ENCODE measurements at regions not wholly inside any gene's neighbourhood (a gene's known extent, or its start where the extent isn't known, plus 50 kb on each side); places are given as distances from the start of the nearest gene placed in this dataset.

DNA sequence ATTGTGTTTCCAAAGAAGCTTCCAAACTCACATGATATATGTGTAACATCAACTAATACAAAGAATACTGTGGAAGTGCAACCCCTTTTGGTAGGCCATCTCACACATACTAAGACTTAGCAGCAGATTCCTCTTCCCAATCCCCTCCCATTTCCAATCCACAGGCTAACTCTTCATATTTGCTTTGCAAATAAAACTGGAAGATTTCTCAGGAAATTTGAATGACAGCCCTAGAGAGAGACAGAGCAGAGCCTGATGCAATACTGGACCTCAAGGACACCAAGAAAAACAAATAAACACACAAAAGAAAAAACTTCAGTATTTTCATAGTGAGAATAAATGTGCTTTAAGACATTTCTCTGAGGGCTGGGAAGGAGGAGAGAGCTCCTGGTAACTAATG, 190.2 kb upstream of the BRINP3 start:
- H2AFZ ChIP-seq (ENCODE audit: low read length): no peak overlapping the region
- no peak overlapping the region for H3K27ac ChIP-seq (ENCODE audit: insufficient read depth, low read length)
- TF ChIP-seq EZH2 (IDR thresholded peaks at IDR 0.05; ENCODE audit: low read length, missing control alignments): no peak
- TF ChIP-seq, protein P1, sequence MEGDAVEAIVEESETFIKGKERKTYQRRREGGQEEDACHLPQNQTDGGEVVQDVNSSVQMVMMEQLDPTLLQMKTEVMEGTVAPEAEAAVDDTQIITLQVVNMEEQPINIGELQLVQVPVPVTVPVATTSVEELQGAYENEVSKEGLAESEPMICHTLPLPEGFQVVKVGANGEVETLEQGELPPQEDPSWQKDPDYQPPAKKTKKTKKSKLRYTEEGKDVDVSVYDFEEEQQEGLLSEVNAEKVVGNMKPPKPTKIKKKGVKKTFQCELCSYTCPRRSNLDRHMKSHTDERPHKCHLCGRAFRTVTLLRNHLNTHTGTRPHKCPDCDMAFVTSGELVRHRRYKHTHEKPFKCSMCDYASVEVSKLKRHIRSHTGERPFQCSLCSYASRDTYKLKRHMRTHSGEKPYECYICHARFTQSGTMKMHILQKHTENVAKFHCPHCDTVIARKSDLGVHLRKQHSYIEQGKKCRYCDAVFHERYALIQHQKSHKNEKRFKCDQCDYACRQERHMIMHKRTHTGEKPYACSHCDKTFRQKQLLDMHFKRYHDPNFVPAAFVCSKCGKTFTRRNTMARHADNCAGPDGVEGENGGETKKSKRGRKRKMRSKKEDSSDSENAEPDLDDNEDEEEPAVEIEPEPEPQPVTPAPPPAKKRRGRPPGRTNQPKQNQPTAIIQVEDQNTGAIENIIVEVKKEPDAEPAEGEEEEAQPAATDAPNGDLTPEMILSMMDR (conservative IDR thresholded peaks at IDR 0.05 in 1 of 2, IDR thresholded peaks at IDR 0.05 in 1 of 2; ENCODE audit: low read depth in 1 of 2, low read length in 2 of 2): no peak
- H3K36me3 ChIP-seq (ENCODE audit: control insufficient read depth, insufficient read depth, low read length): no peaks in the 10 kb centered on the region
- H4K20me1 ChIP-seq (ENCODE audit: control insufficient read depth, extremely low read depth, insufficient read depth, low read length): no peaks in the 10 kb centered on the region
- no peaks in the 10 kb centered on the region for H3K4me1 ChIP-seq (ENCODE audit: control insufficient read depth, extremely low read depth, insufficient read depth, low read length)
- no peaks in the 10 kb centered on the region for H3K27me3 ChIP-seq (ENCODE audit: control insufficient read depth, insufficient read depth, low read length)
- H3K9me3 ChIP-seq (ENCODE audit: control insufficient read depth, insufficient read depth, low read depth, low read length): no peaks in the 10 kb centered on the region
- no peak overlapping the region for H3K9ac ChIP-seq (ENCODE audit: insufficient read depth, low read length)
- H3K79me2 ChIP-seq (ENCODE audit: control insufficient read depth, insufficient read depth, low read length): no peaks in the 10 kb centered on the region
- no peak overlapping the region for H3K4me3 ChIP-seq (replicated peaks in 1 of 4; ENCODE audit: control extremely low read depth in 1 of 4, insufficient read depth in 1 of 4, low read depth in 3 of 4, low read length in 4 of 4)
- no peak for DNase-seq (ENCODE audit: low read depth in 2 of 2)
- no peak overlapping the region for H3K4me2 ChIP-seq (ENCODE audit: extremely low read depth, insufficient read depth, low read length)

DNA sequence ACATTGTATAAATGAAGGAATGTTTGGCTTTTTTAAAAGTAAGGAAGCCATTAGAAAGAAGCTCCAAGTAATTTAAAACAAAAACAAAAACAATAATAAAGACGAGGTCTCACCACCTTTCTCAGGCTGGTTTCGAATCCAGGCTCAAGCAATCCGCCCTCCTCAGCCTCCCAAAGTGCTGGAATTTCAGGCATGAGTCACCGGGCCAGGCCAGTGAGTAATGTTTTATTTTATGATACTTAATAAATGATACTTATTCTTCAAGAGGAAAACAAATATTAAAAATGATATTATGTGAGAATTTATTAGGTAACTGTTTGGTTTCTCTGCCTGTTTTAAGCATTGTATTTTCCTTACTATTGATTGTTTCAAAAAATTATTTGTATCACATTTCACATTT, 201.4 kb upstream of the BRINP3 start:
- Histone ChIP-seq H4K20me1 (ENCODE audit: control insufficient read depth, extremely low read depth, insufficient read depth, low read length) (no peaks in the 10 kb centered on the region), H3K4me1 (ENCODE audit: control insufficient read depth, extremely low read depth, insufficient read depth, low read length) (no peaks in the 10 kb centered on the region), H3K4me3 (replicated peaks in 1 of 4; ENCODE audit: control extremely low read depth in 1 of 4, insufficient read depth in 1 of 4, low read depth in 3 of 4, low read length in 4 of 4) (no peak overlapping the region), H3K9ac (ENCODE audit: insufficient read depth, low read length) (no peak overlapping the region), H2AFZ (ENCODE audit: low read length) (no peak overlapping the region), H3K36me3 (ENCODE audit: control insufficient read depth, insufficient read depth, low read length) (no peaks in the 10 kb centered on the region), H3K9me3 (ENCODE audit: control insufficient read depth, insufficient read depth, low read depth, low read length) (no peaks in the 10 kb centered on the region), H3K79me2 (ENCODE audit: control insufficient read depth, insufficient read depth, low read length) (no peaks in the 10 kb centered on the region), H3K4me2 (ENCODE audit: extremely low read depth, insufficient read depth, low read length) (no peak overlapping the region), H3K27me3 (ENCODE audit: control insufficient read depth, insufficient read depth, low read length) (no peaks in the 10 kb centered on the region), H3K27ac (ENCODE audit: insufficient read depth, low read length) (no peak overlapping the region)
- peak; percentile 11 to 34 for DNase-seq (ENCODE audit: low read depth in 2 of 2)
- TF ChIP-seq EZH2 (IDR thresholded peaks at IDR 0.05; ENCODE audit: low read length, missing control alignments): no peak
- TF ChIP-seq, protein P1 (conservative IDR thresholded peaks at IDR 0.05 in 1 of 2, IDR thresholded peaks at IDR 0.05 in 1 of 2; ENCODE audit: low read depth in 1 of 2, low read length in 2 of 2): no peak

DNA sequence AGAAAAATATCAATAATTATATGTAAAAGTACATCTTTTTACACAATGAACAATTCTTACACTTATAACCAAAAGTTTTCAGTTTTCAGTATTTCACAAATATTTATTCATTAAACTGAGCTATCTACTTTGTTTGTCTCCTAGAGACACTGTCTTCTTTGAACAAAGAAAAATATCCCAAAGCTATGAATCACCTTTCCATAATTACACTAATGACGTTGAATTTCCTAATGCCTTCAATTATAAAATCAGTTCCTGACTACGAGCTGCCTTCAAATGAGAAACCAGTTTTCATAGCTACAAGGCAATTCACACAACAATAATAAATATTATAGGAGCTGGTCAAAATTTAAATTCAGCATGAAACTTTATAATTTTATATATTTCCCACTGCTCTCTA, 201.8 kb upstream of the BRINP3 start:
- no peak overlapping the region for H3K27ac ChIP-seq (ENCODE audit: insufficient read depth, low read length)
- no peaks in the 10 kb centered on the region for H4K20me1 ChIP-seq (ENCODE audit: control insufficient read depth, extremely low read depth, insufficient read depth, low read length)

More for the DNA sequence above, 201.8 kb upstream of the BRINP3 start:
- no peaks in the 10 kb centered on the region for H3K9me3 ChIP-seq (ENCODE audit: control insufficient read depth, insufficient read depth, low read depth, low read length)
- peak; percentile 5 to 15 for DNase-seq (ENCODE audit: low read depth in 2 of 2)
- no peak overlapping the region for H3K4me3 ChIP-seq (replicated peaks in 1 of 4; ENCODE audit: control extremely low read depth in 1 of 4, insufficient read depth in 1 of 4, low read depth in 3 of 4, low read length in 4 of 4)
- no peak overlapping the region for H3K4me2 ChIP-seq (ENCODE audit: extremely low read depth, insufficient read depth, low read length)
- no peaks in the 10 kb centered on the region for H3K4me1 ChIP-seq (ENCODE audit: control insufficient read depth, extremely low read depth, insufficient read depth, low read length)
- H3K27me3 ChIP-seq (ENCODE audit: control insufficient read depth, insufficient read depth, low read length): no peaks in the 10 kb centered on the region
- no peaks in the 10 kb centered on the region for H3K36me3 ChIP-seq (ENCODE audit: control insufficient read depth, insufficient read depth, low read length)
- H3K79me2 ChIP-seq (ENCODE audit: control insufficient read depth, insufficient read depth, low read length): no peaks in the 10 kb centered on the region
- TF ChIP-seq, protein P1 (conservative IDR thresholded peaks at IDR 0.05 in 1 of 2, IDR thresholded peaks at IDR 0.05 in 1 of 2; ENCODE audit: low read depth in 1 of 2, low read length in 2 of 2): no peak
- no peak for TF ChIP-seq EZH2 (IDR thresholded peaks at IDR 0.05; ENCODE audit: low read length, missing control alignments)
- H3K9ac ChIP-seq (ENCODE audit: insufficient read depth, low read length): no peak overlapping the region
- H2AFZ ChIP-seq (ENCODE audit: low read length): no peak overlapping the region

Measured in fibroblast of lung (primary cell).